HG03439 (cell line): ENCODE measurements at regions not wholly inside any gene's neighbourhood (a gene's known extent, or its start where the extent isn't known, plus 50 kb on each side); places are given as distances from the start of the nearest gene placed in this dataset.
"Not testable (repeated sequence)": the region's sequence is repeated elsewhere in the genome, so short reads cannot be mapped to it uniquely, and the experiment has no call there.

Experiments used
- ATAC-seq: cut with Tn5 transposase; IDR thresholded peaks from one replicate; pipeline ENCODE4 v1.9.1; 2021; ENCODE audit warnings: mild to moderate bottlenecking, moderate library complexity; ENCODE audit not compliant: unreplicated experiment

- ATAC-seq = no peak
Measured at GRCh38 chr15:98263787-98264186, 303.3 kb downstream of the ARRDC4 start.

- ATAC-seq = no peak
Measured at GRCh38 chr15:98266295-98266694, 305.8 kb downstream of the ARRDC4 start.

DNA sequence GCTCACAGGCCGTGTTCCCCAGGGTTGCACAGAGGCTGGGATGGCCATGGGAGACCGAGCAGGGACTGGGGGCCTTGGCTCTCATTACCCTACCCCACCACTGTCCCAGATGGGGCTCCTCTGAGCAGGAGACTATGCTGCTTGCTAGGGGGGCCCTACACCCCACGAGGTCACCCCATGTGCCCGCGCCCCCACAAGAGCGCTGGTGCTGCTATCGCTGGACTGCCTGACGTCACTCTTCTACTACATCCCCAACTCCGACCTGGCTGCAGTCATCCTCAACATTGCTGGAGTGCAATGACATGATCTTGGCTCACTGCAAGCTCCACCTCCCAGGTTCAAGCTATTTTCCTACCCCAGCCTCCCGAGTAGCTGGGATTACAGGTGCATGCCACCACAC, 307.7 kb downstream of the ARRDC4 start:
- ATAC-seq = no peak

- no peak for ATAC-seq
Measured at GRCh38 chr15:98272625-98273024, 312.1 kb downstream of the ARRDC4 start.

- ATAC-seq = no peak
Measured at GRCh38 chr15:98276018-98276417, 315.5 kb downstream of the ARRDC4 start.

DNA sequence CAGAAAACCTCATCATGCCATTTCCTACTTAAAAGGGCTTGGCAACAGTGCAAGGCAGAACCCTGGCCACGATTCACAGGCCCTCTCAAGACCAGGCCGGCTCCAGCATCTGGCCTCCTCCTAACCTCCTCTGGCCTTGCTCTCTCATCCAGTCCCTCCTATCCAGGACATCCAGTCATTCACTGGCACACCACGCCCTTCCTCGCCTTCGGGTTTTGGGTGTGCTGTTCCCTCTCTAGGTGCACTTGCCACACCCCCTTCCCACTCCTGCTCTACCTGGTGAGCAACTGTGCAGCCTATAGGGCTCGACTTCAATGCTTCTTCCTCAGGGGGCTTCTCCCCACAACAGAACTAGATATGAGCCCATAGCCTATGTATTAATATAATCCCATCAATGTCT, 317.1 kb downstream of the ARRDC4 start:
- ATAC-seq = no peak

DNA sequence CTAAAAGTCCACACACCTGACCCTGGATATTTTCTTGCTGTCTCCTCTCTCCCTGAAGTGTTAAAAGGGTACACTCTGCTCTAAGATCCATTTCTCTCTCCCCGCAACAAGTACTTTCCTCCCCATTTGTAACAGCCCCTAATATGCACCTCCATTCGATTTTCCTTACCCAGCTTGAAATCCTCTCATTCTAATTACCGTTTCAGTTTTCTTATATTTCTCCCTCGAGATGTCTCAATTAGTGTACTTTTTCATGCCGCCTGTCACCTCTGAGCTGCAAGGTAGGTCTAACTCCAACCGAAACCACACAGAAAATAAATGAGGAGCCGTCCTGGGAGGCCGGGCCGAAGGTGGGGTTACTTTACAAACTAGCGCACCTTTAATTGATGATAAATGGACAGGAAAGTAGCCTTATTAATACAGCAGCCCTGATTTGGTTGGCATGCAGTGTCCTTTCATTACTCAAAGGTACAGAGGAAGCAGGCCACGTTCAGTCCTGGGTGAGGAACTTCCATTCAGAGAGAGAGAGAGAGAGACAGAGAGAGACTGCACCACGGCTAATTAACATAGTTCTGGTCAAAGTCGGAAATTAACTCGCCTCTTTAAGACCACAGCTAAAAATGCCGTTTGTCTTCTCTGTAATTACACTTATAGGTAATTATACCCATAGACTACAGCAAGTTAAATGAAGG, 319.9 kb downstream of the ARRDC4 start:
- ATAC-seq = no peak

DNA sequence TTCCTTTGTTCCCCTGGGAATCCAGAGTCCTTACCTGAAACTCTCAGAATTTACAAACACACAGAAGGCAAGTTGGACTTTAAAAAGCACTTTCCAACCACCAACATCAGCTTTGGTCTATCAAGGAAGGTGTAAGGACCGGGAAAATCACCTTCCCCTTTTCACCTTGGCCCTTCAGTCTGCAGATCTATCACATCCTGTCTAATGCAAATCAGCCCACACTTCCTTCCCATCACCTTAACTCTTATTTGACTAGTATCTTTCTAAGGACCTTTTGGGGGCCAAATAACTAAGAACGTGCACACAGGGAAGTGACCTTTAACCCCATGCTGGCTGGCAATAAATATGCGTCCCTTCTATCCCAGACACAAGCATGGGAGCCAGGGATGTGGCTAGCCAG, 320.6 kb downstream of the ARRDC4 start:
- no peak for ATAC-seq

GRCh38 chr15:98282656-98283332, 322.3 kb downstream of the ARRDC4 start:
- ATAC-seq = no peak

DNA sequence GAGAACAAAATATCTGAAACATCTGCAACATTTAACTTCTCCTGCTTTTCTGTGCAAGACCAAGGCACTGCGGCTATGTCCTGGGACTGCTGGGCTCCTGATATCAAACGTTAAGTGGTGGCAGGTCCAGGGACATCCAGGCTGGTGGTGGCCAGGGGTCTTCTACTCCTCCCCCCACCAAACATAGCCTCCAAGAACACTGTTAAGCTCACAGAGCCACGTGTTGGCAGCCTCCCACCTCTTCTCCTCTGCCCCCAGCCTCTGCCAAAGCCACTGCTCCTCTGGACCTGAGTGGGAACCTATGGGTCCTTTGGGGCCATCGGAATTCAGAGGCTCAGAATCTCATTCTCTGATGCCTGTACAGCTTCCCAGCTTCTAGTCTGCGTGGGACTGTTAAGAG, 325.7 kb downstream of the ARRDC4 start:
- no peak for ATAC-seq

DNA sequence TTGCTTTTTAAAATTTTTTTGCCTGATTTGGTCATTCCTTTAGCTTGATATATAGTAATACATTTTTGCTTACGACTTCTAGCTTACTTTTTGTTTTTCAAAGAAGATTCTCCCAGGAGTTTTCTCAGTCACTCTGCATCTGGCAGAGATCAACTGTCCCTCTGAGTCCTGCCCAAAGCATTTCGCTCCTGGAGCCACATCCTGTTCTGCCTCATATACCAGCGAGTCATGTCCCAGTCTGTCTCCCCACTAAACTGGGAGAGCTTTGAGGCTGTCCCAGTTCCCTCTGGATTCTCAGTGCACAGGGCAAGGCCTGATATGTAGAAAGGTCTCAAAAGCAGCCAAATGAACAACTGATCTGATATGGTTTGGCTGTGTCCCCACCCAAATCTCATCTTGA, 326.3 kb downstream of the ARRDC4 start:
- no peak for ATAC-seq

- no peak for ATAC-seq
Measured at GRCh38 chr15:98288091-98288590, 327.6 kb downstream of the ARRDC4 start.

DNA sequence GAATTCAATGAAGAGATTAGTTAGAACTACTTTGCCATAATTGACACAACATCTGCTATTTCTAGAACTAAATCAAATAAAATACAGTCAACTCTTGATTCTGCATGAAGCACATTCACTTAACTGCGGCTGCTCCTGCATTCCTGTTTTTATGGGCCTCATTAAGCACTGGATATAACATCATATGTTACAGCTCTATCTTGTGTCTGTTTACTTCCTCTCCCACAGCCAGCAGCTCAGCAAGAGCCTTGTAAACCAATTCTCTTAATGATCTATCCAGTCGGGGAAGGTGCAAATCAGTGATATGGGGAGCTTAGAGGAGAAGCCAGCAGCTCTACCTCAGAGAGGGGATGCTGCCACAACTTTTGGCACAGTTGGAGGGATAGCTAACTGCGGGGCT, 329.2 kb downstream of the ARRDC4 start:
- ATAC-seq = no peak

DNA sequence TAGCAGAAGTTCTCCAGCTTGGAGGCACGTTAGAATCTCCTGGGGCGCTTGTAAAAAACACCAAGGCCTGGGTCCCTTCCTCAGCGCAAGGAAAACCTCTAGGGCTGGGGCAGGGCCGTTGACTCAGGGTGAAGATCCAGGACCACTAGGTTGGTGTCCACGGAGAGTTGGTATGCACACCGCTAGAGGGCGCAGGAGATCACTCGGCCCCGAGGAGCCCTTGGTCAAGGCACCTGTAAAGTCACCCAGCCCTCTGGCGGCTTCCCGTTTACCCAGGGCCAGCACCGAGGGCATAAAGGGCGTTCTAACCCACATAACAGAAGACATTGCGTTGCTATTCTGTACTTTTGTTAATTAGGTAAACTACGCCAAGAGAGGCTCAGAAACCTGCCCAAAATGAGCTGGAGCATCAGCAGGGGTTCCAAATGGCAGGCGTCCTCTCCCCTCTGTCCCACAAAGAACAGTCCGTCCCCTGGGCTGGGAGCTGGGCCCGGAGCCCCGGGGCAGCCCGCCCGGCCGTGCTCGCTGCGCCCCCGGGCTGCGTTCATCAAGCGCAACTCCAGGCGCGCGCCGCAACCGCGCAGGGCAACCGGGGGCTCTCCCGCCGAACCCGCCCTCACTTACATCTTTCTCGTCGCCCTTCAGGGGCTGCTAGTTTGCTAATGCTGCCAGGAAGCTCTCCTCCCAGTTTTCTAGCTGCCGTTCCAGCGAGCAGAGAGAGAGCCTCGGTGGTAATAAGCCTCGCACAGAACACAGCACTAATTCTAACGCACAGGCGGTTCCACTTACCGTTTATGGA, 332.1 kb downstream of the ARRDC4 start:
- ATAC-seq = peak; percentile 69

DNA sequence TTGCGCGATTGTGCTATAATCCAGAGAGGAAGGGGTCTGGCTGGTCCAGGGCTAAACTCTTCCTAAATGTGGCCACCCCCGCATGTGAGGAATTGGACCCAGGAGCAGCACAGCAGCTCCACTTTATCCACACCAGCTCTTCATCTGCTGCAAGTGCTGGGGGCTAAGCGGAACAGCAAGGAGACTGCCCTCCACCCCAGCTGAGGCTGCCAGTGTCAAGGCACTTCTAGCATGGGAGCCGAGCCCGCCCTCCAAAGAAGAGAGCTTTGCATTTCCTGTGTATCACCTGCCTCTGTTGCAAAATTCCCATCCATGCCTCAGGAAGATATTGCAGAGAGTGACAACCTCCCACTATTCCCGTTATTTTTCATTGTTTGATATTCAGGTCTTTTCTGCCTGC, 333.6 kb downstream of the ARRDC4 start:
- ATAC-seq = no peak

- ATAC-seq = not testable (repeated sequence)
Measured at GRCh38 chr15:98295101-98295759, 334.7 kb downstream of the ARRDC4 start.

- no peak for ATAC-seq
Measured at GRCh38 chr15:98296653-98297052, 336.1 kb downstream of the ARRDC4 start.

DNA sequence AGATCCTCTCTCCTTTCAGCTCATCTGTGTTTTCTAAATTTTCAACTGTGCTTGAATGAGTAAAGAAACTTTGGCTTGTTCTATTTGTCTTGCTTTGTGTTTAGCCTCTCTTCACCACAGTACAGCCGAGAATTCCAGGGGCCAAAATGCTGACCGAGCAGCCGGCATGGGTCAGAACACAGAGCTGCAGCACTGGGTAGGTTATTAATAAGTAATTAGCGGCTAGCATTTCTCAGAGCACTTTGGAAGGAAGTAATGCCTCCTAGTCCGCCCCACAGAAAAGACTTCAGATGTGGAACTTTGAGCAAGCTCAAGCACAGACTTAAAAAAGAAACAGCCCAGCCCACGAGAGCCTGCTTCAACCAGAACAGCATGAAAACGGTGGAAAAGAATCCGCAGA, 343.9 kb downstream of the ARRDC4 start:
- ATAC-seq = no peak

DNA sequence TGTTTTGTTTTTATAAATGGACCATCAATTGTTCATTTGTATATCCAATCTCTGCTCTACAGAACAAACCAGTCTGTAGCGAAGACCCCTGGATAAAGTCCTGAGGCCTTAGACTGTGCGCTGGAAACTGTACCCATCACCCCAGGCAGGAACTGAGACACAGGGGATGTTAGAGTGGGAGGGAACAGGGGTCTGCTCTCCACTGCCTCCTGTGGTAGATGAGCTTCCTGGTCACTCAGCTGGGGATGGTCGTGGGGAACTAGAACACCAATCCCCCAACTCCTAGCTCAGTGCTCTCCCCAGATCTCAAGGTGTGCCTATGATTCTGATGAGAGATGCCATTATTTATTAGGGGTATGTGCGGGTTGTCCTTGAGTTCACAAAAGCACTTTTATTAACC, 340.2 kb upstream of the IGF1R start:
- no peak for ATAC-seq

DNA sequence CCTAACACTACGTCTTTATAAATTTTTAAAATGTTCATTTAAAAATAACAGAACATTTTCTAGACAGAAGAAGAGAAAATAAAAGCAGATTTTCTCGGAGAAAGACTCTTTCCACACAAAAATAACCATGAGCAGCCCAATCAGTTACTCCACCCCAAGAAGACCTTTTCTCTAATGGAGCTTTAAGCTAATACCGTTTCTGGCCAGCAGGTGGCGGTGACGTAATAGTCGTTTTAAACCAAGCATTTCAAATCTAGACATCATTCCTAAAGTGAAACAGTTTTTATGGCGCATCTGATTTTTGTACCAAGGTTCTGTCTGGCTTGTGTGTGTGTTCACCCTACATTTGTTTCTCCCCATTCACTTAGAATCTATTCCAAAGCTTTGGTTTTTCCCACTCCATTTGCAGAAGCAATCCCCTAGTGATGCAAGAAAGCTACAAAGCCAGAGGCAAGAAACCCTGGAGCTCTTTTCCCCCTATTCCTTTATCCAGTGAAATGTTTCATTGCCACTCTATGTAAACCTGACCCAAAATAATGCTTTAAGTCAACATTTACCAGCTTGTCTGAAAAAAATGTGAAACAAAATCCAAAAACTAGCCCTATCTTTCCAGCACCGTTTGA, 336.7 kb upstream of the IGF1R start:
- ATAC-seq = peak; percentile 81

DNA sequence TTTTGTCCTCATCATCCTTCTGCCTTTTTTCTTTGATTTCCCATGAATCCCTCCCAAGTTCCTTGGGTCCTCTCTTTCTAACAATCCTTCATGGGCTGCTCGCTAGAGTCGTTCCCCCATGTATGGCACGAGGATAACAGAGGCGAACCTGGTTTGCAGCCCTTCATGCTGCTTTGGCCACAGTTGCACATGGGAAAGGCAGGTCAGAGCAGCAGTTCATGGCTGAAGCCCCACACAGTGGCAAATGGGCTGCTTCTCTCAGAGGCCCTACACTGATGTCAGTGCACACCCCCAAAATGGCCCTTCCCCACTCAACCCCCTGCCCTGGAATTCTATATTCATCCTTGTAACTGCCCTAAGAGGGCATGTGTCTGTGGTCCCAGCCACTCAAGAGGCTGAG, 335.4 kb upstream of the IGF1R start:
- no peak for ATAC-seq
